ENCODE measurements at regions not wholly inside any gene's neighbourhood (a gene's known extent, or its start where the extent isn't known, plus 50 kb on each side); places are given as distances from the start of the nearest gene placed in this dataset.

GRCh38 chr7:94054130-94054529 lies 50.0 kb upstream of the BET1 start:
- peak; percentile 44 for DNase-seq

- no peak for DNase-seq
These were observed 51.8 kb upstream of the BET1 start for GRCh38 chr7:94055963-94056362.

- no peak for DNase-seq
These were observed 52.6 kb upstream of the BET1 start for GRCh38 chr7:94056796-94057207.

GRCh38 chr7:94057955-94058354 lies 53.8 kb upstream of the BET1 start:
- DNase-seq, result no peak

GRCh38 chr7:94059746-94060145 lies 55.6 kb upstream of the BET1 start:
- no peak for DNase-seq

- DNase-seq, result no peak
These were observed 56.6 kb upstream of the BET1 start for GRCh38 chr7:94060752-94061151.

- DNase-seq, result no peak
These were observed 57.2 kb upstream of the BET1 start for GRCh38 chr7:94061326-94061725.

GRCh38 chr7:94062372-94062771 lies 58.2 kb upstream of the BET1 start:
- no peak for DNase-seq

GRCh38 chr7:94064541-94065191 lies 60.5 kb upstream of the BET1 start:
- DNase-seq, result no peak

- no peak for DNase-seq
These were observed 62.9 kb upstream of the BET1 start for GRCh38 chr7:94067047-94067446.

GRCh38 chr7:94067506-94067905 lies 63.4 kb upstream of the BET1 start:
- no peak for DNase-seq

- no peak for DNase-seq
These were observed 65.1 kb upstream of the BET1 start for GRCh38 chr7:94069162-94069739.

- DNase-seq, result no peak
These were observed 76.4 kb upstream of the BET1 start for GRCh38 chr7:94080551-94080950.

GRCh38 chr7:94082126-94082525 lies 78.0 kb upstream of the BET1 start:
- DNase-seq, result no peak

- DNase-seq, result peak; percentile 55
These were observed 83.7 kb upstream of the BET1 start for GRCh38 chr7:94087664-94088352.

- no peak for DNase-seq
These were observed 84.4 kb upstream of the BET1 start for GRCh38 chr7:94088560-94088959.

GRCh38 chr7:94089806-94090205 lies 85.7 kb upstream of the BET1 start:
- DNase-seq, result no peak

- DNase-seq, result no peak
These were observed 88.8 kb upstream of the BET1 start for GRCh38 chr7:94092980-94093379.

GRCh38 chr7:94094298-94094697 lies 90.1 kb upstream of the BET1 start:
- DNase-seq, result no peak

GRCh38 chr7:94095316-94096009 lies 91.3 kb upstream of the BET1 start:
- DNase-seq, result no peak

GRCh38 chr7:94099679-94100078 lies 95.5 kb upstream of the BET1 start:
- no peak for DNase-seq

- DNase-seq, result no peak
These were observed 96.7 kb upstream of the BET1 start for GRCh38 chr7:94100723-94101345.

- DNase-seq, result no peak
These were observed 100.1 kb upstream of the BET1 start for GRCh38 chr7:94104301-94104700.
